Endodermal cell (in vitro differentiated cells): ENCODE measurements at regions not wholly inside any gene's neighbourhood (a gene's known extent, or its start where the extent isn't known, plus 50 kb on each side); places are given as distances from the start of the nearest gene placed in this dataset.
"Not testable (repeated sequence)": the region's sequence is repeated elsewhere in the genome, so short reads cannot be mapped to it uniquely, and the experiment has no call there.

Experiments
- DNase-seq: peaks from one replicate; pipeline ENCODE4 v3.0.0-alpha.2; 2017
- H3K27ac ChIP-seq: 2 replicates; pipeline ENCODE4 v1.5.1; 2013; ENCODE audit warnings: mild to moderate bottlenecking, low read depth, low read length, moderate library complexity
- H3K27me3 ChIP-seq: 2 replicates; pipeline ENCODE4 v1.6.1; 2013; ENCODE audit warnings: mild to moderate bottlenecking, low read length, moderate library complexity; ENCODE audit not compliant: insufficient read depth, control insufficient read depth, poor library complexity, severe bottlenecking
- H3K36me3 ChIP-seq: 2 replicates; pipeline ENCODE4 v1.7.0; 2013; ENCODE audit warnings: mild to moderate bottlenecking, low read length, moderate library complexity; ENCODE audit not compliant: control insufficient read depth, insufficient read depth
- H3K4me1 ChIP-seq: one replicate; pipeline ENCODE4 v1.7.0; 2013; ENCODE audit warnings: low read length; ENCODE audit not compliant: control insufficient read depth, insufficient read depth
- H3K4me3 ChIP-seq: 2 replicates; pipeline ENCODE4 v1.5.1; 2013; ENCODE audit warnings: mild to moderate bottlenecking, low read length, moderate library complexity
- H3K9ac ChIP-seq: 2 replicates; pipeline ENCODE4 v1.6.1; 2013; ENCODE audit warnings: mild to moderate bottlenecking, low read length, moderate library complexity; ENCODE audit not compliant: poor library complexity, severe bottlenecking; ENCODE audit errors: extremely low read depth
- H3K9me3 ChIP-seq: 2 replicates; pipeline ENCODE4 v1.6.1; 2013; ENCODE audit warnings: mild to moderate bottlenecking, low read length, moderate library complexity; ENCODE audit not compliant: control insufficient read depth
- H3K27ac Mint-ChIP-seq: 2 replicates; pipeline ENCODE4 v1.8.0; 2020; ENCODE audit warnings: mixed read lengths
- H3K27me3 Mint-ChIP-seq: 2 replicates; pipeline ENCODE4 v1.8.0; 2021; ENCODE audit warnings: mild to moderate bottlenecking, mixed read lengths; ENCODE audit not compliant: insufficient read depth
- H3K36me3 Mint-ChIP-seq: 2 replicates; pipeline ENCODE4 v1.8.0; 2020; ENCODE audit warnings: low read depth, mixed read lengths
- H3K4me1 Mint-ChIP-seq: 2 replicates; pipeline ENCODE4 v1.8.0; 2020; ENCODE audit warnings: mixed read lengths
- H3K4me3 Mint-ChIP-seq: 2 replicates; pipeline ENCODE4 v1.8.0; 2020; ENCODE audit warnings: mild to moderate bottlenecking, moderate library complexity, mixed read lengths
- H3K9me3 Mint-ChIP-seq: 2 replicates; pipeline ENCODE4 v1.8.0; 2020; ENCODE audit warnings: mild to moderate bottlenecking, mixed read lengths
- CTCF ChIP-seq: fragments of 200-600 bp; sonication (generic); conservative IDR thresholded peaks from 2 replicates; pipeline ENCODE4 v1.5.0; 2021; ENCODE audit warnings: antibody characterized with exemption, mild to moderate bottlenecking
- WGBS, 2 experiments: methylation state at CpG; one replicate each; pipeline versions ENCODE4 v1.1.5 to v1.1.7; 2013; ENCODE audit warnings: missing lambda C conversion rate in 2 of 2, mixed read lengths in 1 of 2; ENCODE audit not compliant: insufficient coverage in 1 of 2, insufficient read length in 1 of 2; 5-methylcytosine and 5-hydroxymethylcytosine counted together

- TF ChIP-seq CTCF, result no peak
- WGBS, 2 experiments, result 95% methylated on average over 2 of the region's 2 CpGs; no CpG with 5 or more reads in 1 of the 2 experiments
- Histone ChIP-seq H3K36me3 (no peaks in the 10 kb centered on the region), H3K4me1 (no peaks in the 10 kb centered on the region), H3K27me3 (no peaks in the 10 kb centered on the region), H3K4me3 (no peak overlapping the region), H3K9me3 (no peaks in the 10 kb centered on the region), H3K27ac (no peak overlapping the region), H3K9ac (no peak overlapping the region)
- H3K4me3 Mint-ChIP-seq, result no peak overlapping the region
- peaks cover 13% of the 10 kb centered on the region for H3K9me3 Mint-ChIP-seq
- DNase-seq, result no peak
- H3K27ac Mint-ChIP-seq, result no peak overlapping the region
- H3K36me3 Mint-ChIP-seq, result no peaks in the 10 kb centered on the region
- no peaks in the 10 kb centered on the region for H3K27me3 Mint-ChIP-seq
- H3K4me1 Mint-ChIP-seq, result no peaks in the 10 kb centered on the region
Observed at GRCh38 chr11:29075726-29076125, 941.1 kb downstream of the KCNA4 start.

- WGBS, 2 experiments, result 100% methylated on average over 1 to 2 of the region's 3 CpGs
- no peak overlapping the region for H3K27ac Mint-ChIP-seq
- Histone ChIP-seq H3K27ac (no peak overlapping the region), H3K27me3 (no peaks in the 10 kb centered on the region), H3K36me3 (no peaks in the 10 kb centered on the region), H3K9ac (no peak overlapping the region), H3K4me1 (no peaks in the 10 kb centered on the region), H3K9me3 (no peaks in the 10 kb centered on the region), H3K4me3 (no peak overlapping the region)
- no peaks in the 10 kb centered on the region for H3K9me3 Mint-ChIP-seq
- no peak for DNase-seq
- H3K4me3 Mint-ChIP-seq, result no peak overlapping the region
- no peaks in the 10 kb centered on the region for H3K27me3 Mint-ChIP-seq
- TF ChIP-seq CTCF, result no peak
- no peaks in the 10 kb centered on the region for H3K4me1 Mint-ChIP-seq
- H3K36me3 Mint-ChIP-seq, result no peaks in the 10 kb centered on the region
Observed at GRCh38 chr11:29063630-29064361, 953.0 kb downstream of the KCNA4 start.

GRCh38 chr11:29061452-29061851 is 953.3 kb downstream of the METTL15 start:
- no peaks in the 10 kb centered on the region for H3K27me3 ChIP-seq
- no peaks in the 10 kb centered on the region for H3K27me3 Mint-ChIP-seq
- no peak for DNase-seq
- H3K4me1 ChIP-seq, result no peaks in the 10 kb centered on the region
- H3K9me3 ChIP-seq, result no peaks in the 10 kb centered on the region
- TF ChIP-seq CTCF, result no peak
- H3K4me3 ChIP-seq, result no peak overlapping the region
- H3K4me3 Mint-ChIP-seq, result no peak overlapping the region
- H3K36me3 Mint-ChIP-seq, result no peaks in the 10 kb centered on the region
- H3K4me1 Mint-ChIP-seq, result no peaks in the 10 kb centered on the region
- H3K36me3 ChIP-seq, result no peaks in the 10 kb centered on the region
- H3K9ac ChIP-seq, result no peak overlapping the region
- H3K9me3 Mint-ChIP-seq, result peaks cover 15% of the 10 kb centered on the region
- no peak overlapping the region for H3K27ac Mint-ChIP-seq
- no peak overlapping the region for H3K27ac ChIP-seq

- not testable (repeated sequence) for H3K4me1 Mint-ChIP-seq, H3K4me3 ChIP-seq, H3K4me1 ChIP-seq, H3K9me3 ChIP-seq, H3K27me3 Mint-ChIP-seq, DNase-seq, H3K4me3 Mint-ChIP-seq, H3K27ac Mint-ChIP-seq, H3K27ac ChIP-seq, H3K36me3 ChIP-seq, H3K36me3 Mint-ChIP-seq, H3K9ac ChIP-seq, H3K27me3 ChIP-seq
- WGBS, 2 experiments, result 78% methylated on average over 2 of the region's 2 CpGs; no CpG with 5 or more reads in 1 of the 2 experiments
- peaks cover 41% of the 10 kb centered on the region for H3K9me3 Mint-ChIP-seq
Observed at GRCh38 chr11:29056487-29056886, 948.3 kb downstream of the METTL15 start.
